ENCODE measurements at regions not wholly inside any gene's neighbourhood (a gene's known extent, or its start where the extent isn't known, plus 50 kb on each side); places are given as distances from the start of the nearest gene placed in this dataset.

DNA sequence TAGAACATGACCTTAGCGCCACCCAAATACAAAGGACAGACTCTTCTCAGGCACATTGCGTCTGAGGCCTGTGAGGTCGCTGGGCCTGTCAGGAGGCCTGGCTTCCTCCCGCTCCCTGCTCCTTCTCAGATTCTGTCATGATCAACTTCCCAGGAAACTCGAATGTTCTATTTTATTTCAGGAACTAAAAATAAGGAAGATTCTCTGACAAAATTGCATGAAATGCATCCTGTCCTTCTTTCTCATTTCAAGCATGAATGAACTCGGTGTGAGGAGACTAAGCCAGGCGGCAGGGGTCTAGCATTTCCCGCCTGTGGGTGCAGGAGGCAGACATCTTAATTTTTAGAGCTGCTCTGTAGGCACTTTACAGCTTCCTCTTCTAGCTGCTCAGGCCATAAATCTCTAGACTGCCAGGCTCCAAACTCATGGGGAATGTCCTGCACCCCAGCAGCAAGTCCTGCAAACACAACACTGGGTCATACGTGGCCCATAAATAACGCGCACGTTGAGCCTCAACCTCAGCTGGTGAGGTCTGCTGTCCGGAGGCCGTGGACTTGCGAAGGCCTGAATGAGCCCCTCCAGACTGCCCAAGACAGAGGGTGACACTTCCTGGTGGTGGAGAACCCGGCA is 109.7 kb upstream of the ZNF236 start:
- ChIA-PET CTCF (ENCODE audit: unreplicated experiment) (no interaction called here), POLR2A (no interaction called here)
- Histone ChIP-seq H3K9me2 (ENCODE audit: insufficient read depth, low read length) (no peaks in the 10 kb centered on the region), H3K9me3 (ENCODE audit: low read length) (no peaks in the 10 kb centered on the region), H3K27ac (ENCODE audit: low read depth, low read length, poor library complexity, severe bottlenecking) (no peak overlapping the region), H4K20me1 (ENCODE audit: insufficient read depth, low read length) (no peaks in the 10 kb centered on the region), H3K4me3 (ENCODE audit: low read depth, low read length, poor library complexity, severe bottlenecking) (no peak overlapping the region), H3K4me2 (ENCODE audit: low read length) (no peak overlapping the region), H3K36me3 (ENCODE audit: insufficient read depth, low read length) (no peaks in the 10 kb centered on the region), H3K79me2 (ENCODE audit: insufficient read depth, low read depth, low read length) (no peaks in the 10 kb centered on the region), H3K4me1 (ENCODE audit: insufficient read depth, low read length, poor library complexity, severe bottlenecking) (no peaks in the 10 kb centered on the region), H2AFZ (ENCODE audit: low read length) (no peak overlapping the region)
- no peak for TF ChIP-seq EZH2phosphoT487 (IDR thresholded peaks at IDR 0.05; ENCODE audit: borderline replicate concordance, low read depth, low read length)
- TF ChIP-seq, protein P1, sequence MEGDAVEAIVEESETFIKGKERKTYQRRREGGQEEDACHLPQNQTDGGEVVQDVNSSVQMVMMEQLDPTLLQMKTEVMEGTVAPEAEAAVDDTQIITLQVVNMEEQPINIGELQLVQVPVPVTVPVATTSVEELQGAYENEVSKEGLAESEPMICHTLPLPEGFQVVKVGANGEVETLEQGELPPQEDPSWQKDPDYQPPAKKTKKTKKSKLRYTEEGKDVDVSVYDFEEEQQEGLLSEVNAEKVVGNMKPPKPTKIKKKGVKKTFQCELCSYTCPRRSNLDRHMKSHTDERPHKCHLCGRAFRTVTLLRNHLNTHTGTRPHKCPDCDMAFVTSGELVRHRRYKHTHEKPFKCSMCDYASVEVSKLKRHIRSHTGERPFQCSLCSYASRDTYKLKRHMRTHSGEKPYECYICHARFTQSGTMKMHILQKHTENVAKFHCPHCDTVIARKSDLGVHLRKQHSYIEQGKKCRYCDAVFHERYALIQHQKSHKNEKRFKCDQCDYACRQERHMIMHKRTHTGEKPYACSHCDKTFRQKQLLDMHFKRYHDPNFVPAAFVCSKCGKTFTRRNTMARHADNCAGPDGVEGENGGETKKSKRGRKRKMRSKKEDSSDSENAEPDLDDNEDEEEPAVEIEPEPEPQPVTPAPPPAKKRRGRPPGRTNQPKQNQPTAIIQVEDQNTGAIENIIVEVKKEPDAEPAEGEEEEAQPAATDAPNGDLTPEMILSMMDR (conservative IDR thresholded peaks at IDR 0.05; ENCODE audit: low read length) = no peak
- BruUV-seq (replicated peaks) = no TSS peak
- intact Hi-C loops (cut with micrococcal nuclease; ENCODE audit: unreplicated experiment) = no loop called here
- DNase-seq (ENCODE audit: low spot score) = no peak

DNA sequence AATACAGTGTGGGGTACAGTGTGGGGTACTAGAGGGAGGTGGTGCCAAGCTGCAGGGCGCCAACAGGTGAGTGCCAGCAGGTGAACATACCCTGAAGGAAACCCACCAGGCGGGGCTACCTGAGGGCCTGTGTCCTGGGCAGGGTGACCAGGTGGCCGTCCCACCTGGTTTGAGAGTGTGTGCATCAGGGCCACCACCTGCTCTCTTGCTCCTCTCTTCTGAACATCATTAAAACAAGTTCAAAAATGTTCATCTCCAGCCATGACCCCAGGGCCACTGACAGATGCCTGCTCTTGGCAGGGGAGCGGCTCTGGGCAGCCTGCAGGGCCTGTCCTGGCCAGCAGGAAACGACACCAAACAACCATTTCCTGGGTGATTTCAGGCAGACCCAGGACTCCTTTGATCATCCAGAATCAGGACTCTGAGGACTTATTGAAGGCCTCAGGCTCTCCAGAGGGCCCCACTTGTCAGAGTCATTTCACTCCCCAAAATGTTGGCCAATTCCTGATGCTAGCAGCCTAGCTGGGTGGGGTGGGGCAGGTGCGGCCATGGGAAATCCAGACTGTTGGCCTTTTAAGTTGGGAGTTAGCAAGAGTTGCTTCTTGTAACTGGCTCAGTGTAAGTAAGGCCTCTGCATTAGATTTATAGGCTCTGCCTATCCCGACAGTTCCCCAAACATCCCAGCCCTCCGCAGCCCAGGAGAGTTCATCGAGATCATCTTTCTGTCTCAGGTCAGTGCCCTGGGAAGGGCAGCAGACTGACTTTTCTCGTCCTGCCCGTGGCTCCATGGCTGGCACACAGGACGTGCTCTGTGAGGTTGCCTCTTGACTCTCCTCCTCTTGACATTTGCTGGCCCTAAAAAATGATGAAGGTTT is 111.5 kb upstream of the ZNF236 start:
- TF ChIP-seq EZH2phosphoT487 (IDR thresholded peaks at IDR 0.05; ENCODE audit: borderline replicate concordance, low read depth, low read length) = no peak
- TF ChIP-seq, protein P1 (conservative IDR thresholded peaks at IDR 0.05; ENCODE audit: low read length) = no peak
- H3K9me2 ChIP-seq (ENCODE audit: insufficient read depth, low read length) = no peaks in the 10 kb centered on the region
- DNase-seq (ENCODE audit: low spot score) = no peak
- no peaks in the 10 kb centered on the region for H4K20me1 ChIP-seq (ENCODE audit: insufficient read depth, low read length)
- no peaks in the 10 kb centered on the region for H3K36me3 ChIP-seq (ENCODE audit: insufficient read depth, low read length)
- H3K4me1 ChIP-seq (ENCODE audit: insufficient read depth, low read length, poor library complexity, severe bottlenecking) = no peaks in the 10 kb centered on the region
- intact Hi-C loops (cut with micrococcal nuclease; ENCODE audit: unreplicated experiment) = no loop called here
- H3K9me3 ChIP-seq (ENCODE audit: low read length) = no peaks in the 10 kb centered on the region
- no peak overlapping the region for H3K27ac ChIP-seq (ENCODE audit: low read depth, low read length, poor library complexity, severe bottlenecking)
- H3K4me3 ChIP-seq (ENCODE audit: low read depth, low read length, poor library complexity, severe bottlenecking) = no peak overlapping the region
- no peaks in the 10 kb centered on the region for H3K79me2 ChIP-seq (ENCODE audit: insufficient read depth, low read depth, low read length)
- no TSS peak for BruUV-seq (replicated peaks)
- ChIA-PET POLR2A (no interaction called here), CTCF (ENCODE audit: unreplicated experiment) (no interaction called here)
- H3K4me2 ChIP-seq (ENCODE audit: low read length) = no peak overlapping the region
- H2AFZ ChIP-seq (ENCODE audit: low read length) = no peak overlapping the region

Measured in OCI-LY7 (cell line).